Activated B cell treated with CpG ODN at 0.5 μM for 24 hours (primary cell): ENCODE measurements at regions not wholly inside any gene's neighbourhood (a gene's known extent, or its start where the extent isn't known, plus 50 kb on each side); places are given as distances from the start of the nearest gene placed in this dataset.

Experiments used
- ATAC-seq: fragments of 200-7000 bp; cut with Tn5 transposase; one replicate; pipeline ENCODE4 v1.10.0; 2021; ENCODE audit warnings: low read depth, mild to moderate bottlenecking, moderate library complexity
- CTCF ChIA-PET: fragments of 350-600 bp; sonication (Branson Sonifier 250); formaldehyde crosslinking; loops from one replicate; lab custom pipeline; 2021; ENCODE audit warnings: antibody characterized with exemption; lab: Charles Lee
- POLR2A ChIA-PET: fragments of 350-600 bp; sonication (Branson Sonifier 250); formaldehyde crosslinking; loops from one replicate; lab custom pipeline; 2021; ENCODE audit warnings: antibody characterized with exemption; lab: Charles Lee
- DNase-seq: peaks from one replicate; pipeline ENCODE4 v3.0.0; 2022
- H3K27ac Mint-ChIP-seq: one replicate; pipeline ENCODE4 v1.8.0; 2020; ENCODE audit warnings: mixed read lengths
- H3K27me3 Mint-ChIP-seq: one replicate; pipeline ENCODE4 v1.8.0; 2021; ENCODE audit warnings: mixed read lengths
- H3K36me3 Mint-ChIP-seq: one replicate; pipeline ENCODE4 v1.8.0; 2021; ENCODE audit warnings: low read depth, mixed read lengths
- H3K4me1 Mint-ChIP-seq: one replicate; pipeline ENCODE4 v1.8.0; 2021; ENCODE audit warnings: mixed read lengths
- H3K4me3 Mint-ChIP-seq: one replicate; pipeline ENCODE4 v1.8.0; 2020; ENCODE audit warnings: mild to moderate bottlenecking, mixed read lengths
- H3K9me3 Mint-ChIP-seq: one replicate; pipeline ENCODE4 v1.8.0; 2020; ENCODE audit warnings: mixed read lengths
- CTCF ChIP-seq: fragments of 200-600 bp; IDR thresholded peaks from one replicate; pipeline ENCODE4 v1.8.0; 2022; ENCODE audit warnings: antibody characterized with exemption, mild to moderate bottlenecking
- intact Hi-C: fragments of 100-400 bp; cut with micrococcal nuclease; formaldehyde crosslinking; loops from one replicate; pipeline ENCODE4 v1.15.1; 2024

GRCh38 chr3:59675495-59675894, 625.7 kb upstream of the CFAP20DC start:
- Mint-ChIP-seq H3K36me3 (no peaks in the 10 kb centered on the region), H3K27me3 (peaks cover 4% of the 10 kb centered on the region), H3K4me3 (no peak overlapping the region), H3K4me1 (no peaks in the 10 kb centered on the region), H3K9me3 (no peaks in the 10 kb centered on the region), H3K27ac (no peak overlapping the region)
- no peak for TF ChIP-seq CTCF
- ChIA-PET CTCF (interaction anchor here (1.6 kb wide), 1 partner anchor 23 kb away, joined by 3 read pairs; no protein-coding TSS in a partner anchor), POLR2A (no interaction called here)
- ATAC-seq (no peak), DNase-seq (no peak)
- intact Hi-C loops: no loop called here

- no peak for DNase-seq
- Mint-ChIP-seq H3K27ac (no peak overlapping the region), H3K36me3 (no peaks in the 10 kb centered on the region), H3K4me1 (no peaks in the 10 kb centered on the region), H3K9me3 (no peaks in the 10 kb centered on the region), H3K27me3 (no peaks in the 10 kb centered on the region), H3K4me3 (no peak overlapping the region)
- ATAC-seq: no peak
- intact Hi-C loops: no loop called here
- ChIA-PET POLR2A (no interaction called here), CTCF (no interaction called here)
- no peak for TF ChIP-seq CTCF
Measured at GRCh38 chr3:59663076-59663850, 613.4 kb upstream of the CFAP20DC start.

DNA sequence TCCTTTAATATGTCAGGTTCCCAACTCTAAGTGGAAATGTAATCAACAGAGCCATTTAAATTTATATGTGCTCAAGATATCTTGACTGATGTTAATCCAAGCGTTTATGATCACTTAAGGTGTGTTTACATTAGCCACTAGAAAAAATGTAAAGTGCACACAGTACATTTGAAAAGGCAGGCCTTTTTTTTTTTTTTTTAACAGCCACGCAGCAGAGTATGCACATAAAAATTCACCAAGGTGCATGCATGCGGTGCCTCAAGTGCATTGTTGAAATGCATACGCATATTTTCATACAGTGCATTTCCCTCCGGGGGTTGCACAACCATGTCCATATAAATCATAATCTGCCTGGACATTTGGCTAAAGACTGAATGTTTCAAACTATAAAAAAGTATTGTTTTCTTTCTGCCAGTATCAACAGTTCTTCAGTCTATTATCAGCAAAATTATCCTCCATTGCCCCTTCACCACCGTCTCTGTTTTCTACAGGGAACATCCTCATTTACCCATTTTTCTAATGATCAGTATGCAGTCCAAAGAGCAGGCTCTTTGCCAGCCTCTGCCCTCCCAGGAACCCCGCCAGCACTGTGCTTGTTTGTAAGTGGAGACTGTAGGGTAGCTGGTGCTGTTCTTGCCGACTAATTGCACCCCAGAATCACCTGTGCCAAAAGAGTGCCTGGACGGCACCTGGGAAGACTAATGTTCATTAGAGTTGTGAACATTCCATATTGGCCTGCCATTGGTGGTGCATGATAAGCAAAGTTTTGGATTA, 611.2 kb upstream of the CFAP20DC start:
- ATAC-seq: no peak

DNA sequence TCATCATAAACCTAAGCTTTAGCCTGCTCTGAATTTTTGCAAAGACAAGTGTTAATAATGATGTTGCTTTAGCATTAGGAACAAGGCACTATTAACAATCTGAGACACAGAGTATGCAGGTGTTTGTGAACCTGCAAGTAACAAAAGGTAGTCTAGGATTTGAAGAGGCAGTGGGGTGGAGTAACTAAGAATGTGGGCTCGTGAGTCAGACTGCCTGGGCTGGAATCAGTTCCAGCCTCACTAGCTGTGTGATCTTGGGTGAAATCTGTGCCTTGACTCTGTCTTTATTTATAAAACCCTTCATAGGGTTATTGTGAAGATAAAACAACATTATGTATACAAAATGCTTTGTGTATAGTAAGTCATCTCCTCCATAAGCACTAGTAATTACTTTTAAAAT, 610.6 kb upstream of the CFAP20DC start:
- no peaks in the 10 kb centered on the region for H3K9me3 Mint-ChIP-seq
- CTCF ChIA-PET: no interaction called here
- no peak overlapping the region for H3K27ac Mint-ChIP-seq
- intact Hi-C loops: no loop called here
- POLR2A ChIA-PET: no interaction called here
- no peak overlapping the region for H3K4me3 Mint-ChIP-seq
- DNase-seq: no peak
- no peak for TF ChIP-seq CTCF
- no peaks in the 10 kb centered on the region for H3K27me3 Mint-ChIP-seq
- no peaks in the 10 kb centered on the region for H3K4me1 Mint-ChIP-seq
- H3K36me3 Mint-ChIP-seq: no peaks in the 10 kb centered on the region
- ATAC-seq: no peak

More for the DNA sequence above, 611.2 kb upstream of the CFAP20DC start:
- Mint-ChIP-seq H3K4me3 (no peak overlapping the region), H3K9me3 (no peaks in the 10 kb centered on the region), H3K4me1 (no peaks in the 10 kb centered on the region), H3K36me3 (no peaks in the 10 kb centered on the region), H3K27ac (no peak overlapping the region), H3K27me3 (no peaks in the 10 kb centered on the region)
- TF ChIP-seq CTCF: no peak
- no peak for DNase-seq
- CTCF ChIA-PET: no interaction called here
- intact Hi-C loops: no loop called here
- POLR2A ChIA-PET: no interaction called here

DNA sequence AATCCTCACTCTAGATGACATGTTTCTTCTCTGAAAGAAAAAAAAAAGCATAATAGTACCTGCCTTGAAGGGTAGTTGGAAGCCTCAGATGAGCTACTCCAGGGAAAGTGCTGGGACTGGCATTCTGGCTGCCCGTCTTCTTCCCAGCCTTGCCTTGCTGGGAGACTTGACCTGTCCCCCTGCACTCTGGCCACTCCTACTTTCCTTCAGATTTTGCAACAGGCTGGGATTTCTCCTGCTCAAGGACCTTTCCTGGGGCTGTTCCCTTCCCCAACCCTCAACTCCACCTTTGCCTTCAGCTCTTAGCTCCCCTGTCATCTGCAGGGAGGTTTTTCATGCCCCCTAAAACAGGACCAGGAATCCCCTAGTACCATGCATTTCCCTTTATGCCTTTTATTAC, 609.9 kb upstream of the CFAP20DC start:
- no peak for ATAC-seq
- ChIA-PET POLR2A (no interaction called here), CTCF (no interaction called here)
- Mint-ChIP-seq H3K27ac (no peak overlapping the region), H3K36me3 (no peaks in the 10 kb centered on the region), H3K4me3 (no peak overlapping the region), H3K4me1 (no peaks in the 10 kb centered on the region), H3K9me3 (no peaks in the 10 kb centered on the region), H3K27me3 (no peaks in the 10 kb centered on the region)
- TF ChIP-seq CTCF: no peak
- intact Hi-C loops: no loop called here
- no peak for DNase-seq
